AG04449 (cell line): ENCODE measurements at regions not wholly inside any gene's neighbourhood (a gene's known extent, or its start where the extent isn't known, plus 50 kb on each side); places are given as distances from the start of the nearest gene placed in this dataset.

Source experiments
- CTCF ChIA-PET: fragments of 350-600 bp; formaldehyde crosslinking; extraction: SDS; loops from one replicate; lab custom pipeline; 2021; ENCODE audit warnings: antibody characterized with exemption; lab: Yijun Ruan, JAX
- POLR2A ChIA-PET: fragments of 400-600, 350-600 bp; formaldehyde crosslinking; extraction: SDS; loops from one replicate; lab custom pipeline; 2020; ENCODE audit warnings: antibody characterized with exemption, inconsistent platforms; lab: Yijun Ruan, JAX
- DNase-seq: peaks from one replicate; pipeline ENCODE4 v3.0.0-alpha.2; 2010; ENCODE audit warnings: low read depth, low spot score
- H3K4me3 ChIP-seq: 2 replicates; pipeline ENCODE4 v1.5.1; 2011; ENCODE audit warnings: low read depth, mild to moderate bottlenecking, control low read depth, low read length
- CTCF ChIP-seq: IDR thresholded peaks from one replicate; pipeline ENCODE4 v1.5.1; 2011; ENCODE audit warnings: mild to moderate bottlenecking, moderate library complexity, low read length, control low read depth, inconsistent platforms; ENCODE audit not compliant: insufficient read depth; ENCODE audit errors: missing control alignments

- POLR2A ChIA-PET, result no interaction called here
- no peak overlapping the region for H3K4me3 ChIP-seq
- no peak for DNase-seq
- CTCF ChIA-PET, result interaction anchor here (0.9 kb wide), 1 partner anchor 9 kb away, joined by 3 read pairs; no protein-coding TSS in a partner anchor
- TF ChIP-seq CTCF, result no peak
These were observed 123.0 kb upstream of the FZD8 start for GRCh38 chr10:35765066-35765527.

GRCh38 chr10:35762311-35763030, 120.4 kb upstream of the FZD8 start:
- TF ChIP-seq CTCF, result no peak
- DNase-seq, result no peak
- H3K4me3 ChIP-seq, result no peak overlapping the region
- ChIA-PET CTCF (no interaction called here), POLR2A (no interaction called here)

- TF ChIP-seq CTCF, result no peak
- ChIA-PET POLR2A (no interaction called here), CTCF (interaction anchor here (0.6 kb wide), 1 partner anchor 69 kb away, joined by 3 read pairs; no protein-coding TSS in a partner anchor)
- no peak overlapping the region for H3K4me3 ChIP-seq
- no peak for DNase-seq
These were observed 116.0 kb upstream of the FZD8 start for GRCh38 chr10:35758076-35758475.

GRCh38 chr10:35754519-35754918, 112.4 kb upstream of the FZD8 start:
- no peak for TF ChIP-seq CTCF
- H3K4me3 ChIP-seq, result no peak overlapping the region
- CTCF ChIA-PET, result no interaction called here
- no peak for DNase-seq
- POLR2A ChIA-PET, result no interaction called here

- DNase-seq, result no peak
- TF ChIP-seq CTCF, result no peak
- POLR2A ChIA-PET, result no interaction called here
- H3K4me3 ChIP-seq, result no peak overlapping the region
- CTCF ChIA-PET, result no interaction called here
These were observed 110.7 kb upstream of the FZD8 start for GRCh38 chr10:35752469-35753461.

GRCh38 chr10:35751347-35751746, 109.3 kb upstream of the FZD8 start:
- TF ChIP-seq CTCF, result no peak
- no peak for DNase-seq
- ChIA-PET CTCF (no interaction called here), POLR2A (no interaction called here)
- no peak overlapping the region for H3K4me3 ChIP-seq
